Cardiac muscle cell (in vitro differentiated cells and primary cell): ENCODE measurements at regions not wholly inside any gene's neighbourhood (a gene's known extent, or its start where the extent isn't known, plus 50 kb on each side); places are given as distances from the start of the nearest gene placed in this dataset.

ENCODE experiments used
- DNase-seq, 2 donors: peaks; one replicate each; pipeline versions ENCODE4 v3.0.0 to v3.0.0-alpha.2; 2010 to 2017; ENCODE audit warnings: low read depth in 1 of 2, low spot score in 1 of 2
- H3K27ac ChIP-seq: fragments of 200-600 bp; sonication (generic); 2 replicates; pipeline ENCODE4 v1.5.1; 2016
- H3K27me3 ChIP-seq: fragments of 200-600 bp; sonication (generic); 2 replicates; pipeline ENCODE4 v1.6.0; 2016; ENCODE audit warnings: control low read depth
- H3K36me3 ChIP-seq: fragments of 200-600 bp; sonication (generic); 2 replicates; pipeline ENCODE4 v1.5.1; 2016; ENCODE audit warnings: control low read depth
- H3K4me1 ChIP-seq: fragments of 200-600 bp; sonication (generic); 2 replicates; pipeline ENCODE4 v1.8.1; 2017; ENCODE audit warnings: low read depth, mild to moderate bottlenecking, mixed run types
- H3K4me3 ChIP-seq: fragments of 200-600 bp; sonication (generic); 2 replicates; pipeline ENCODE4 v1.5.1; 2016; ENCODE audit warnings: mild to moderate bottlenecking
- H3K9me3 ChIP-seq: fragments of 200-600 bp; sonication (generic); 2 replicates; pipeline ENCODE4 v1.5.1; 2017; ENCODE audit warnings: low read depth, mild to moderate bottlenecking, control low read depth
- CTCF ChIP-seq: IDR thresholded peaks from 2 replicates; pipeline ENCODE4 v1.5.1; 2012; ENCODE audit warnings: low read depth, mild to moderate bottlenecking, low read length

- TF ChIP-seq CTCF = no peak
- H3K36me3 ChIP-seq = no peaks in the 10 kb centered on the region
- no peak for DNase-seq
Observed at GRCh38 chr19:27779954-27780353, 1433.0 kb downstream of the UQCRFS1 start.

GRCh38 chr19:27777726-27778125 is 1435.2 kb downstream of the UQCRFS1 start:
- no peaks in the 10 kb centered on the region for H3K9me3 ChIP-seq
- no peaks in the 10 kb centered on the region for H3K4me1 ChIP-seq
- no peak for DNase-seq
- no peak for TF ChIP-seq CTCF
- no peak overlapping the region for H3K4me3 ChIP-seq
- no peak overlapping the region for H3K27ac ChIP-seq
- no peaks in the 10 kb centered on the region for H3K27me3 ChIP-seq
- no peaks in the 10 kb centered on the region for H3K36me3 ChIP-seq

More at GRCh38 chr19:27779954-27780353, 1433.0 kb downstream of the UQCRFS1 start:
- Histone ChIP-seq H3K4me1 (no peaks in the 10 kb centered on the region), H3K27ac (no peak overlapping the region), H3K27me3 (no peaks in the 10 kb centered on the region), H3K9me3 (no peaks in the 10 kb centered on the region), H3K4me3 (no peak overlapping the region)

GRCh38 chr19:27777242-27777641 is 1435.7 kb downstream of the UQCRFS1 start:
- Histone ChIP-seq H3K4me1 (no peaks in the 10 kb centered on the region), H3K36me3 (no peaks in the 10 kb centered on the region), H3K9me3 (no peaks in the 10 kb centered on the region), H3K27me3 (no peaks in the 10 kb centered on the region), H3K4me3 (no peak overlapping the region), H3K27ac (no peak overlapping the region)
- DNase-seq = no peak
- TF ChIP-seq CTCF = no peak

- Histone ChIP-seq H3K27ac (no peak overlapping the region), H3K4me1 (no peaks in the 10 kb centered on the region), H3K9me3 (no peaks in the 10 kb centered on the region), H3K4me3 (no peak overlapping the region), H3K36me3 (no peaks in the 10 kb centered on the region), H3K27me3 (no peaks in the 10 kb centered on the region)
- TF ChIP-seq CTCF = no peak
- no peak for DNase-seq
Observed at GRCh38 chr19:27776524-27776923, 1436.4 kb downstream of the UQCRFS1 start.

- DNase-seq = peak in 1 of 2 donors; percentile 60
- H3K4me1 ChIP-seq = no peaks in the 10 kb centered on the region
- peak; percentile 42 for TF ChIP-seq CTCF
- H3K27ac ChIP-seq = no peak overlapping the region
- H3K9me3 ChIP-seq = no peaks in the 10 kb centered on the region
- no peak overlapping the region for H3K4me3 ChIP-seq
- H3K27me3 ChIP-seq = no peaks in the 10 kb centered on the region
- no peaks in the 10 kb centered on the region for H3K36me3 ChIP-seq
Observed at GRCh38 chr19:27776020-27776419, 1436.9 kb downstream of the UQCRFS1 start.

GRCh38 chr19:27775395-27775794 is 1437.6 kb downstream of the UQCRFS1 start:
- TF ChIP-seq CTCF = no peak
- Histone ChIP-seq H3K9me3 (no peaks in the 10 kb centered on the region), H3K27me3 (no peaks in the 10 kb centered on the region), H3K4me1 (no peaks in the 10 kb centered on the region), H3K27ac (no peak overlapping the region), H3K4me3 (no peak overlapping the region), H3K36me3 (no peaks in the 10 kb centered on the region)
- no peak for DNase-seq
